ENCODE measurements at regions not wholly inside any gene's neighbourhood (a gene's known extent, or its start where the extent isn't known, plus 50 kb on each side); places are given as distances from the start of the nearest gene placed in this dataset.

GRCh38 chr5:10155897-10156667 is 93.6 kb downstream of the ATPSCKMT start:
- Histone ChIP-seq H3K27me3 (no peaks in the 10 kb centered on the region), H3K27ac (no peak overlapping the region), H3K36me3 (no peaks in the 10 kb centered on the region), H3K9me3 (no peaks in the 10 kb centered on the region), H3K4me3 (no peak overlapping the region), H3K4me1 (no peaks in the 10 kb centered on the region)
- intact Hi-C loops (cut with DNase I; ENCODE audit: low total_unique reads), result no loop called here
- TF ChIP-seq POLR2AphosphoS5 (IDR thresholded peaks at IDR 0.05) (no peak), CTCF (IDR thresholded peaks at IDR 0.05) (no peak)
- no peak for DNase-seq (ENCODE audit: low spot score in 2 of 2)

DNA sequence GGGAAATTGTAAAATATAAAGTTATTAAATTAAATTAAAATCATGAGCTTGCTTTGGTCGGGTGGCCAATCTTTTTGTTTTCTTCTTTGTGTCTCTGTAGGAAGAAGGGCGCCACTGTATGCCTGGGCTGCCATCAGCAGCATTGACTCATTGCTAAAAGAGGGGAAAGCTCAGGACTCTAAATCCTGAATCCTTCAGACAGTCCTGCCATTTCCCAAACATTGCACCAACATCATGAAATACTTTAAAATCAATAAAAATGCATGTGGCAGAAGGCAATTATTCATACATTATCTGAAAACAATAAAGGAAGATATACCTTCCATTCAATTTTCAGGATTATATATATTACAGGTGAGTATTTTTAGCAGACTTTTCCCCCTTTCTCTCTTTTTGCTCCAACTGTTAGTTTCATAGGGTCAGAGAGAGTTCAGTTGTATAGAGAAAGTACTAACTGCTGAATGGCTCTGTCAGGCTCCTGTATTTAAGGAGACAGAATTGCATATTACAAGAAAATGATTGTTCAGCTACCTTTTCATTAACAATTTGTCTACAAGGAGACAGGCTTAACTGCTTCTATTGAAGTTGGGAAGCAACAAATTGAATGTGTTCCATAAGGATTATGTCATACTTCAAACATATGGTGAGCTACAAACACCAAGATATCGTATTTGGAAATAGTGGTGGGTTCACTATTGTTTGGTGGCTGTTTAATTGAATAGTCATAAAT is 95.7 kb downstream of the ATPSCKMT start:
- H3K27me3 ChIP-seq, result no peaks in the 10 kb centered on the region
- no peaks in the 10 kb centered on the region for H3K9me3 ChIP-seq
- no peaks in the 10 kb centered on the region for H3K36me3 ChIP-seq
- H3K27ac ChIP-seq, result no peak overlapping the region
- no peaks in the 10 kb centered on the region for H3K4me1 ChIP-seq
- no peak overlapping the region for H3K4me3 ChIP-seq
- intact Hi-C loops (cut with DNase I; ENCODE audit: low total_unique reads), result no loop called here
- no peak for DNase-seq (ENCODE audit: low spot score in 2 of 2)
- TF ChIP-seq POLR2AphosphoS5 (IDR thresholded peaks at IDR 0.05) (no peak), POLR2A (IDR thresholded peaks at IDR 0.05) (no peak), CTCF (IDR thresholded peaks at IDR 0.05) (no peak)

DNA sequence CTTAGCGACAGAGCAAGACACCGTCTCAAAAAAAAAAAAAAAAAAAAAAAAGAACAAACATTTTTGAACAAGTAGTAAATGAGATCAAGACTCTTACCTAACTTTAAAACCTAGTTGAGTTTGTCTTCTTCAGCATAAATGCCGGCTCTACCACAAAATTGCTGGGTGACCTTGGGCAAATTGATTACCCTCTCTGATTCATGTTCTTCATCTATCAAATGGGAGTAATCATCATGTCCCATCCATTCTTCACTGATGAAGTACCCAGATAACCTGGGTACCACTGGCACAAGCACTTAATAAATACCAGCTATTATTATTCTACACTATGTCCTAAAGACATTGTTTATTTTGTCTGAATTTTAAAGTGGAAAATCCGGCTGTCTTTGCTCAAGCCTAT is 96.3 kb downstream of the ATPSCKMT start:
- no peaks in the 10 kb centered on the region for H3K9me3 ChIP-seq

GRCh38 chr5:10151656-10152055 is 98.0 kb downstream of the ATPSCKMT start:
- no peaks in the 10 kb centered on the region for H3K4me1 ChIP-seq
- no peak for DNase-seq (ENCODE audit: low spot score in 2 of 2)
- intact Hi-C loops (cut with DNase I; ENCODE audit: low total_unique reads), result no loop called here
- no peaks in the 10 kb centered on the region for H3K9me3 ChIP-seq
- no peak overlapping the region for H3K27ac ChIP-seq
- H3K36me3 ChIP-seq, result no peaks in the 10 kb centered on the region
- H3K27me3 ChIP-seq, result no peaks in the 10 kb centered on the region
- no peak overlapping the region for H3K4me3 ChIP-seq
- TF ChIP-seq POLR2A (IDR thresholded peaks at IDR 0.05), result no peak

More for the DNA sequence above, 96.3 kb downstream of the ATPSCKMT start:
- Histone ChIP-seq H3K4me1 (no peaks in the 10 kb centered on the region), H3K36me3 (no peaks in the 10 kb centered on the region), H3K27me3 (no peaks in the 10 kb centered on the region), H3K27ac (no peak overlapping the region), H3K4me3 (no peak overlapping the region)
- DNase-seq (ENCODE audit: low spot score in 2 of 2), result no peak
- intact Hi-C loops (cut with DNase I; ENCODE audit: low total_unique reads), result no loop called here
- no peak for TF ChIP-seq POLR2AphosphoS5 (IDR thresholded peaks at IDR 0.05)
- TF ChIP-seq POLR2A (IDR thresholded peaks at IDR 0.05), result no peak
- TF ChIP-seq CTCF (IDR thresholded peaks at IDR 0.05), result no peak

GRCh38 chr5:10149911-10150310 is 99.8 kb downstream of the ATPSCKMT start:
- intact Hi-C loops (cut with DNase I; ENCODE audit: low total_unique reads), result no loop called here
- H3K9me3 ChIP-seq, result no peaks in the 10 kb centered on the region
- H3K27ac ChIP-seq, result no peak overlapping the region
- no peak for DNase-seq (ENCODE audit: low spot score in 2 of 2)
- no peaks in the 10 kb centered on the region for H3K36me3 ChIP-seq
- H3K4me3 ChIP-seq, result no peak overlapping the region
- H3K27me3 ChIP-seq, result no peaks in the 10 kb centered on the region
- TF ChIP-seq POLR2AphosphoS5 (IDR thresholded peaks at IDR 0.05), result no peak
- no peak for TF ChIP-seq POLR2A (IDR thresholded peaks at IDR 0.05)
- no peak for TF ChIP-seq CTCF (IDR thresholded peaks at IDR 0.05)
- H3K4me1 ChIP-seq, result no peaks in the 10 kb centered on the region
